Umbilical cord (tissue), 1 donor: ENCODE measurements at regions not wholly inside any gene's neighbourhood (a gene's known extent, or its start where the extent isn't known, plus 50 kb on each side); places are given as distances from the start of the nearest gene placed in this dataset.

Experiments
- DNase-seq: peaks from one replicate; pipeline ENCODE4 v3.0.0-alpha.2; 2015; ENCODE audit warnings: low spot score

DNA sequence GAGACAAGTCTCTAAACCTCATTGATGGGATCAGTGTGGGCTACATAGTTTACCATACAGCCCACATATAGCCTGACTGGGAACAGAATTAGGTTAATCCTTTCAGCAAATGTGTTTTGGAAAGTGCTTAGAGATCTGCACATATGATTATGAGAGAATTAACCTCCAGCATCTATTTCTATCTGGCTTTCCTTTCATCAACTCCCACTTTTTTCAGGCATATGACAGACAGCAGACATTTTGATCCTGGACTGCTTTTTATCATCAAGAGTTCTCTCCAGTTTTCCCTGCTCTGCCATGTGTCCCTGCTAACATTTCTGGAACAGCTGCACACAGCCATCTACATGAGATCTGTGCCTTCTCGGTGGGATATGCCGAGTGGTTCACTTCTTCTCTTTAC, 139.5 kb upstream of the LRP1B start:
- no peak for DNase-seq

DNA sequence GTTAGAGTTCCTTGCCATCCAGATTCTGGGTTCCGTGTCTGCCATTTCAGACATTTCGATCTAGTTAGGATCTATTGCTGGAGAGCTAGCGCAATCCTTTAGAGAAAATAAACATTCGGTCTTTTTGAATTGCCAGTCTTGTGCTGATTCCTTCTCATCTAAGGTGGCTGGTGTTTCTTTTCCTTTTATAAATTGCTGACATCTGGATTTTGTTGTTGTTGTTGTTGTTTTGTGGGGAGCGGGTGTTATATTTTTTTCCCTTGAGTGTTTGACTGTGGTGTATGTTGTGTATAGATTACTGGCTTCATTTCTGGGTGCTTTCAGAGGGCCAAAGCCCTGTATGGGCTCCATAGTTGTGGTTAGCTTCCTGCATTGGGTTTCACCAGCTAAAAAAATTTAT, 128.5 kb upstream of the LRP1B start:
- DNase-seq = no peak

DNA sequence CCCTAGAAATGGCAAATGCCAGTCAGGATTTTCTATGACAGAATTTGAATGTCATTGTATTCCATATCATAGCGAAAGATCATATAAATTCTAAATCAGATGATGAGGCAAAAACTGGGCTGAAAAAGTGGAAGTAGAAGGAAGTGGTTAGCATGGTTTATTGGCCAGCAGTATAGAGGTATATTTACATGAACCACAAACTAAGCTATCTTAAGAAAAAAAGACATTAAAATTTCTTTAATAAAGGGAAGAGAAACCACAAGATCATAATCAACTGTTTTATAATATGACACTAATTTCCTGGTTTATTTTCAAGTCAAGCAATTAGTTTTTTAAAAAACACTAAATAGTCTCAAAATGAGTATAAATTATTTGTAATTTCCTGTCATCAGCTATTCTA, 123.2 kb upstream of the LRP1B start:
- no peak for DNase-seq

DNA sequence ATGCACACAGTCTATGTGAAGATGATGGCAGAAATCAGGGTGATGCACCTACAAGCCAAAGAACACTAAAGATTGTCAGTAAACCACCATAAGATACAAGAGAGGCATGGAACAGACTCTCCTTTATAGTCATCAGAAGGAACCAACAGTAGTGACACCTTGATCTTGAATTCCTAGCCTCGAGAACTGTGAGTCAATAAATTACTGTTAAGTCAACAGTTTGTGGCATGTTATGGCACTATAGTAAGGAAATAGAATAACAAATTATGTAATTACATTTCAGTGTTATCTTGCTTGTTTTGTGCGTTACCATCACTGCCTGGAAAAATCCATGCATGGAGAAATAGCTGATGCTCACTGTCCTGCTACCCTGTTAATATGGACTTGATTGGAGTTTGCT, 110.2 kb upstream of the LRP1B start:
- no peak for DNase-seq

DNA sequence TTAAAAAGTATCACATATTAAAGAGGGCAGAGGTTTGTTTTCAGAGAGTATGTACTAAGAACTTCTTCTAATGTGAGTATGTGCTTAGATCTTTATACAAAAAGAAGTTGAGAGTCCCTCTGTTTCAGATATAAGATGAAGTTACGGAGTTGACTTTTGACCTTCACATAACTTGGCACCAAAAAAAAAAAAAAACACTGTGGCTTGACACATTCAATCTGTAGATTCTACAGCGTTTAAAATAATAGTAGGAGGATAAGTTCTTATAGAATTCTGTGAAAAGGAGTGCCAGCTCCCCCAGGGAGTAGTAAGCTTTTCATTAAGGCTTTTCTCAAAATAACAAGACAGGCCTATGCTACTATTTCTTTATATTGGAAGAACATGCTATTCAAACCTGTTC, 105.4 kb upstream of the LRP1B start:
- DNase-seq = no peak

DNA sequence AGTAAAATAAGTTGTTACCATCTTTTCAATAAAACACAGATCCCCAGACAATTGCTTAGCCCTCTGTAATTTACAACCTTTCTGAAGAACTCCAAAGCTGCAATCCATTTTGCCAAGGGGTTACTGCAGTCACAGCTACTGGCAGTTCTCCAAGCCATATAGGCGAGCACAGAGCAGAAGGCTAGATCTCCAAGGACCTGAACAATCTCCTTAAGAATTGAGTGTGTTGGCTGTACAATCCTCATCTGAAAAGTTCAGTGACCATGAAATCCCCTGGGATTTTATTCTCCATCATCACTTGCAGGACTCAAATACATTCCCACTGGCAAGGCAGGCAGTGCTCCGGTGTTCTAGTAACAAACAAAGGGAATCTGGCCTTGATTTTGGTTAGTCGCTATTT, 103.9 kb upstream of the LRP1B start:
- DNase-seq = peak; percentile 6

DNA sequence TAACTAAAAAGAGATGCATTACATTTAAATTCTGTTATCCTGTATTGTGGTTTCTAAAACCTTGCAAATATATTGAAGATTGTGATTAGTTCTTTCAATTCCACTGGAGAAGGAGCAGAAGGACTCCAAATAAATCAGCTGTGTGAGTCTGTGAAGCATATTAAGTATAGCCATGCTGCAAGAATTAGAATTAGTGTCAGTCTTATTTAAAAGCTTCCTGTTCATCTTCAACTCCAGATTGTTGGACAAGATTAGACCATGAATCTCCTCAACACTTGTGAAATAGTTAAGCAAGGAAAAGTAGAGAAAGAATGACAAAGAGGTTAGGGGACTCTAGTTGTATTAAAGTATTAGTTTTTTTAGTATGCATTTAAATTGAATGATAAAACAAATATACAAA, 92.5 kb upstream of the LRP1B start:
- DNase-seq = no peak

DNA sequence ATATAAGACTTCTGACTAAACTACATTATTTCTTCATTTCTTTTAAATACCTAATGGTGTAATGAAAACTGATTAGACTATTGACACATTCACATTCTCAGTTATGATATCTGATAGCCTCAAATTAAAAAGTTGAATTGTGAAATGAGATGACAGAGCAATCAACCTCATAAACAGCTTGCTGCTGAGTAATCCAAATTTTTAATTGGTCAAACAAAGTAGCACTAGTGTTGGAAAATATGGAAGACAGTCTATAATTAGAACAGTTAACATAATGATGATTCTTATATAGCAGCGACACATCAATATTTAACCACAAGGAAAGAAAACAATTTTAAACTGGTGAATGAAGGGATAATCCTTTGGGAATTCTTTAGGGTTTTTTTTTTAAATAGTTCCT, 91.9 kb upstream of the LRP1B start:
- no peak for DNase-seq

DNA sequence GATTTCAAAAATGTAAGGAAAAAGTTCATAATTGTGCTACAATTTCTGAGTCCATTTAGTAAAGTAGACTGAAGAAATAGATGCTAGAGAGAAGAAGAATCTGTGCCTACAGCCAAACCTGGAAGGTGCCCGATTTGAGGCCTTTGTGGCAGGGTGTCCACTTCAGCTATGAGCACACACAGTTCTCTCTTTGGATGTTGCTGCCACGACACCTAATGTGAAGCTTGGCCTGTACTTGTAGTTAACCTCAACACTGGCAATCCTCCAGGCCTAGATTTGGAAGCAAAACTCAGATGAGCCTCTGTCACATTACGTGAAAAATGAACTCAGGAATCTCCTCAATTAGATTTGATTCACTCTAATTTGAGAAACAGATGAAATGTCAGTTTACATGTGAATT, 90.1 kb upstream of the LRP1B start:
- no peak for DNase-seq

DNA sequence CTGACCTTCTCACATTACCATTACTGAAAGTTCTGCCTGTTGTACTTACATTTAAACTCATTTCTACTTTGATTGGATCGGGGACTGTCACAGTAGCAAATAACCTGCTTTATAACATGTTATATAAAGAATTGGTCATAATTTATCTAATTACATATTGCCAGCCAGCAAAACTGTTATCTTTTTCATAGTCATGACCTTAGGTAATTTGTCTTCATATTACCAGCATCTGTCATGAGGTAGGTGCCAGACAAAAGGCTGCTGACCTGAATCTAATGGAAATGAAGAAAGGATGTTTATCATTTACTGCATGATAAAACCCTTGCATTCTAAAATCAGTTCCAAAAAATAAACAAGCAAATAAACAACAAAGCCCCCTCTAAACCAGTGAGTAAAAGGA, 89.4 kb upstream of the LRP1B start:
- no peak for DNase-seq

DNA sequence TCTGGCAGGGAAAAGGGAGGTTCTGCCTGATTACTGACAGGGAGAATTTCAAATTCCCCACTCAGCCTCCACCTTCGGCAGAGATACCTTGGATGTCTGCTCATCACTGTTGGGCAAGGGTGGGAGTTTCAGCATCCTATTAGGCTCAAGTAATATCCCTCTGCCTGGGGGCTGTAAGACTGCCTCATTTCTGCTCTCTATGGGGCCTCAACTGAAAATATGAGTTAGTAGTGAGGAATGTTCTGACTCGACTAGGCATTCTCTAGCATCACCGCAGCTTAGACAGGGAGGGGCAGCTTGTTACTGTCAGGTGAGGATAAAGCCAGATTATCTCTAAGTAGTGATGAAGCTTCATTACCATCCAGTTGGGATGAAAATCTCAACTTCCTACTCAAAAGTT, 87.7 kb upstream of the LRP1B start:
- DNase-seq = no peak

DNA sequence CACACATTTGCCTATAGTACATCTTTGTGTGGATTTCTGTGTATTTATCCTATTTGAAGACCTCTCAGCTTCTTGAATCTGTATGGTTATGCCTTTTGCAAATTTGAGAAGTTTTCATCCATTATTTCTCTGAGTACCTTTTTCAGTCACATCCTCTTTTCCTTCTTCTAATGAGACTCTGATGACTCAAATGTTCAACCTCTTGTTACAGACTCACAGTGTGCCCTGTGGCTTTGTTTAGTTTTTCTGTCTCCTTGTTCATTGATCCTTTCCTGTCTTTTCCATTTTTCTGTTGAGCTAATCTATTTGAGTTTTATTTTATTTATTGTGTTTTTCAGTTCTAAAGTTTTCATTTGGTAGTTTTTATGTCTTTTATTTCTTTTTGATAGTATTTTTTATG, 87.0 kb upstream of the LRP1B start:
- DNase-seq = no peak

DNA sequence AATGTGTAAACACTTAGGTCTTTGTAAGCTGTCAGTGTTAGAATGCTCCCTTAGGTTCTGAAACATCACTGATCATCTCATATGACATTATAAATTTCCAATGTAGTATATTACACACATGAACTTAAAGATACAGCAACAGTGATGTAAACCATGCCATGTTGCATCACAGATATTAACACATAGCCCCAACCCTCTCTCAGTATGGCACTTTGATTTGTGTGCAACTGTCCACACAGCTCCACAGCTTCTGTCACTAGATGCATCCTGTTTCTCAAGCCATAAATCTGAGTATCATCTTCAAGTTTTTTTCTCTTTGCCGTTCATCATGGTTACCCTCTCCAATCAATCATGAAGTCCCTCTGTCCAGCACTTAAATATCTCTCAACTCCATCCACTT, 69.2 kb upstream of the LRP1B start:
- DNase-seq = no peak

DNA sequence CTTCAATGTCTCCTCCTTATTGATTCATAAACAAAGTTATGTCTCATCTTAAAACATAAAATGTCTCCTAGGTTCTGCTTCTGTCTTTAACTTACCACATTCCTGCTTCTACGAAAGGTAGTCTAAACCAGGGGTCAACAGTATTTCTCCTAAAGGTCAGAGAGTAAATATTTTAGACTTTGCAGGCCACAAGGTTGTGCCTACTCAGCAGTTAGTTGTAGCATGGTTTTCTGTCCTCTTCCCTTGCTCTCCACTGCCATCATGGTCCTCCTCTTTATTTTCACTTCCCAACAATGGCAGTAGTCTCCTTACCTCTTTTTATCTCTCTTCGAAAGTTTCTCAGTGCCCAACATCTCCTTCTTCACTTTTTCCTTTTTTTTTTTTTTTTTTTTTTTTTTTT, 68.3 kb upstream of the LRP1B start:
- no peak for DNase-seq

DNA sequence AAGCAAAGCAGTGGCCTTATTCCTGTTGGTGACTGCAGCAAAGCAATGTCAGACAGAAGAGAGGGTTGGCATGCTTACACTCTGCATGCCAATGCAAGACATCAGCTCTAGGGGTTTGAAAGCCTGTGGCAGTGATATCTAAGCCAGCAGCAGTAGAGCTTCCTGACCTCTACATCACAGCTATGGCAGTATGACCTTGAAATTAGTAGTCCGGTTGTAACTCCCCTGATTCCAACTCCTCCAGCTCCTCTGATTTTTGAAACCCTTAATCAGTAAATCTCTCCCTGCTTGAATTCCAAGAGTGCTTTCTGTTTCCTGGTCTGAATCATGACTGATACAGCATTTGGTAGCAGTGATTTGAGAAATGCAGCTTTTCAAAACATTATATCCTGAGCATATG, 60.0 kb upstream of the LRP1B start:
- DNase-seq = peak; percentile 52

DNA sequence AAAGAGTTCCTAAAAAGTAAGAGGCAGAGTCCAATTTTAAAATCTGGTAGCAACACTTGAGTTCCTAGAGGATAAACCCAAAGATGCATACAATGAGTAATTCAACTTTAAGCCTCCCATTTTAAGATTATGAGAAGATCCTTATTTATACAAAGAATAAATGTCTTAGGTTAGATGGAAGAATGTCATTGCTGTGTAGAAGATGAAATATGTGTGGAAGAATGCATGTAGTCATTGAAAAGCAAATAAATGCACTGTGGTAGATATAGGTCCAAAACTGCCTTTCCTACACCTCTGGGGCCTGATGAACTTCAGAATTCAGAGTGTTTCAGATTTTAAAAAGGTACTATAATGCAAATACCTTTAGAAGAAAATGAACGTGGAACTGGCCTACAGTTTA, 58.7 kb upstream of the LRP1B start:
- no peak for DNase-seq

DNA sequence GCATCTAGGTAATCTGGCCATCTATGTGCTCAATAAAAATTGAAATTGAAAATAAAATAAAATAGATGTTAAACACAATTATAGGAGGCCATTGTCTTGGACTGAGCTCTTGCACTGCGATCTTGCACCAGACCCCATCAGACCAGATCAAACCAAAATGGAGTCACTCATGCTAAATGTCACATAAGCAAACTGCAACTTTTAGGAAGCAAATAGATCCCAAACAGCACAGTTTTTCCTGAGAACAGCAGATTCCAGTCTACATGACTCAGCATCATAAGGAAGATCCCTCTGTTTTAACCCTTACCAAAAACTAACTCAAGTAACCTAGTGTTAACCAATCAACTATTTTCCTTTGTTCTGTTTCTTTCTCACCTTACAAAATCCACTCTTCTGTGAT, 57.7 kb upstream of the LRP1B start:
- no peak for DNase-seq

DNA sequence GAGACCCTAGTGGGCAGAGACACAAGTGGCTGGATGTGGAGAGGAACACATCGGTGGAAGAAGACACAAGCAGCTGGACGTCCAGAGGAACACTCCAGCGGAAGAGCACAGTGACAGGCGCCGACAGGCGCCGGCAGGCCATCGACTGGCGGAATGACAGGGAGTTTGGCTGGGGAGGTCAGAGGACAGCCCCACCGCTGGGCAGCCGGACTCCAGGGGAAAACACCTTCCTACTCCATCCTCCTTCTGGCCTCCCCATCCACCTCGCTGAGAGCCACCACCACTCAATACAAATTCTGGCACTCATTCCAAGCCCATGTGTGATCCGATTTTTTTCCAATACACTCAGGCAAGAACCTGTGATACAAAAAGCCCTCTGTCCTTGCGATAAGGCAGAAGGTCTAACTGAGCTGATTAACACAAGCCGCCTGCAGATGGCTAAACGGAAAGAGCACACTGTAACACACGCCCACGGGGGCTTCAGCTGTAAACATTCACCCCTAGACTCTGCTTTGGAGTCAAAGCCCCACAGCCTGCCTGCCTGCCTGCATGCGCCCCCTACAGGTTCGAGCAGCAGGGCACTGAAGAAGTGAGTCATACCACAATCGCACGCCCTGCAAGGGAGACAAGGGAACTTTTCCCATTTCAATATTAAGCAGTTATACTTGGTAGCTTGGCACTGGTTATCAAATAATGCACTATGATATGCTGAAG, 50.2 kb upstream of the LRP1B start:
- DNase-seq = no peak
